ENCODE measurements at regions not wholly inside any gene's neighbourhood (a gene's known extent, or its start where the extent isn't known, plus 50 kb on each side); places are given as distances from the start of the nearest gene placed in this dataset.
"Not testable (repeated sequence)": the region's sequence is repeated elsewhere in the genome, so short reads cannot be mapped to it uniquely, and the experiment has no call there.

GRCh38 chrX:89562079-89562478, 359.6 kb upstream of the TGIF2LX start:
- TF ChIP-seq POLR2A, CTCF (IDR thresholded peaks at IDR 0.05): not testable (repeated sequence)

Data from tibial nerve (tissue), 3 donors.